Bronchial epithelial cell (primary cell): ENCODE measurements at regions not wholly inside any gene's neighbourhood (a gene's known extent, or its start where the extent isn't known, plus 50 kb on each side); places are given as distances from the start of the nearest gene placed in this dataset.
A peak's percentile ranks its signal among the peaks of the same experiment; 100 is the strongest.

Source experiments
- DNase-seq: peaks from one replicate; pipeline ENCODE4 v3.0.0-alpha.2; 2010; ENCODE audit warnings: low read depth
- FAIRE-seq: peaks from 2 replicates; lab custom pipeline; 2011; peaks lifted over from hg19 to GRCh38; lab: Jason Lieb, UNC
- H3K27me3 ChIP-seq: 2 replicates; pipeline ENCODE4 v1.5.1; 2011; ENCODE audit warnings: low read length; ENCODE audit not compliant: control insufficient read depth, insufficient read depth
- H3K36me3 ChIP-seq: 2 replicates; pipeline ENCODE4 v1.5.1; 2011; ENCODE audit warnings: low read length; ENCODE audit not compliant: control insufficient read depth, insufficient read depth
- H3K4me3 ChIP-seq: 2 replicates; pipeline ENCODE4 v1.5.1; 2011; ENCODE audit warnings: mild to moderate bottlenecking, low read depth, low read length, control low read depth
- TF ChIP-seq, protein P1 (sequence below): IDR thresholded peaks from 2 replicates; pipeline ENCODE4 v1.5.1; 2011; ENCODE audit warnings: mild to moderate bottlenecking, moderate library complexity, low read length, control low read depth, inconsistent platforms; ENCODE audit not compliant: insufficient read depth, severe bottlenecking

- TF ChIP-seq, protein P1, sequence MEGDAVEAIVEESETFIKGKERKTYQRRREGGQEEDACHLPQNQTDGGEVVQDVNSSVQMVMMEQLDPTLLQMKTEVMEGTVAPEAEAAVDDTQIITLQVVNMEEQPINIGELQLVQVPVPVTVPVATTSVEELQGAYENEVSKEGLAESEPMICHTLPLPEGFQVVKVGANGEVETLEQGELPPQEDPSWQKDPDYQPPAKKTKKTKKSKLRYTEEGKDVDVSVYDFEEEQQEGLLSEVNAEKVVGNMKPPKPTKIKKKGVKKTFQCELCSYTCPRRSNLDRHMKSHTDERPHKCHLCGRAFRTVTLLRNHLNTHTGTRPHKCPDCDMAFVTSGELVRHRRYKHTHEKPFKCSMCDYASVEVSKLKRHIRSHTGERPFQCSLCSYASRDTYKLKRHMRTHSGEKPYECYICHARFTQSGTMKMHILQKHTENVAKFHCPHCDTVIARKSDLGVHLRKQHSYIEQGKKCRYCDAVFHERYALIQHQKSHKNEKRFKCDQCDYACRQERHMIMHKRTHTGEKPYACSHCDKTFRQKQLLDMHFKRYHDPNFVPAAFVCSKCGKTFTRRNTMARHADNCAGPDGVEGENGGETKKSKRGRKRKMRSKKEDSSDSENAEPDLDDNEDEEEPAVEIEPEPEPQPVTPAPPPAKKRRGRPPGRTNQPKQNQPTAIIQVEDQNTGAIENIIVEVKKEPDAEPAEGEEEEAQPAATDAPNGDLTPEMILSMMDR, result no peak
- DNase-seq (no peak), FAIRE-seq (no peak)
- Histone ChIP-seq H3K4me3 (no peak overlapping the region), H3K36me3 (no peaks in the 10 kb centered on the region), H3K27me3 (no peaks in the 10 kb centered on the region)
Observed at GRCh38 chr7:49150486-49150885, 226.1 kb downstream of the CDC14C start.

- FAIRE-seq (no peak), DNase-seq (no peak)
- Histone ChIP-seq H3K36me3 (no peaks in the 10 kb centered on the region), H3K27me3 (no peaks in the 10 kb centered on the region), H3K4me3 (no peak overlapping the region)
- TF ChIP-seq, protein P1, result no peak
Observed at GRCh38 chr7:49151146-49151545, 226.8 kb downstream of the CDC14C start.

GRCh38 chr7:49158321-49158720, 234.0 kb downstream of the CDC14C start:
- FAIRE-seq (no peak), DNase-seq (no peak)
- Histone ChIP-seq H3K36me3 (no peaks in the 10 kb centered on the region), H3K27me3 (no peaks in the 10 kb centered on the region), H3K4me3 (no peak overlapping the region)
- TF ChIP-seq, protein P1, result no peak

DNA sequence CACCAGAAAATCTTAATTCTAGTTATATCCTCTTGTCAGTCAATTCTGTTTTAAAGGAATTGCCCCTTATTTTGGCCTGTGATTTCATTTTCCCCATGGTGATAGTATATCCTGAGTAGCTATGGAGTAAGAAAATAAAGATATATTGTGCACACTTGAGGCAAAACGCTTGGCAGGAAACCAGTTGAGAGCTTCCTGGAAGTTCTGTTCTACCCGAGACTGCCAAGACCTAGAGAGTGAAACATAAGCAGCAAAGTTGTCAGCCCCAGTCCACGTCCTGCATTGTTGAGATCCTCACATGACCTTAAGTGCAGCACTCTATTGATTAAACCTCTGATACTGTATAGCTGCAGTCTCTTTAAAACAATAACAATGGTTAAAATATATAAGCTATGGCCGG, 235.2 kb downstream of the CDC14C start:
- DNase-seq (no peak), FAIRE-seq (no peak)
- TF ChIP-seq, protein P1, result no peak

GRCh38 chr7:49166441-49166840, 242.1 kb downstream of the CDC14C start:
- no peaks in the 10 kb centered on the region for H3K36me3 ChIP-seq
- H3K27me3 ChIP-seq, result no peaks in the 10 kb centered on the region
- TF ChIP-seq, protein P1, result no peak
- DNase-seq, result peak; percentile 1
- no peak overlapping the region for H3K4me3 ChIP-seq
- no peak for FAIRE-seq

More for the DNA sequence above, 235.2 kb downstream of the CDC14C start:
- H3K27me3 ChIP-seq, result no peaks in the 10 kb centered on the region
- H3K36me3 ChIP-seq, result no peaks in the 10 kb centered on the region
- H3K4me3 ChIP-seq, result no peak overlapping the region

GRCh38 chr7:49172639-49173038, 248.3 kb downstream of the CDC14C start:
- no peaks in the 10 kb centered on the region for H3K27me3 ChIP-seq
- H3K4me3 ChIP-seq, result no peak overlapping the region
- TF ChIP-seq, protein P1, result no peak
- DNase-seq, result no peak
- H3K36me3 ChIP-seq, result no peaks in the 10 kb centered on the region
- no peak for FAIRE-seq
